ENCODE measurements at regions not wholly inside any gene's neighbourhood (a gene's known extent, or its start where the extent isn't known, plus 50 kb on each side); places are given as distances from the start of the nearest gene placed in this dataset.

- no peaks in the 10 kb centered on the region for H3K4me1 Mint-ChIP-seq (ENCODE audit: low read depth)
- no peak overlapping the region for H3K4me3 Mint-ChIP-seq
- H3K36me3 Mint-ChIP-seq (ENCODE audit: low read depth) = no peaks in the 10 kb centered on the region
- H3K27ac Mint-ChIP-seq = no peak overlapping the region
- no peaks in the 10 kb centered on the region for H3K9me3 Mint-ChIP-seq
- H3K27me3 Mint-ChIP-seq (ENCODE audit: low read depth) = peaks cover 23% of the 10 kb centered on the region
These were observed 291.7 kb downstream of the FAM43A start for GRCh38 chr3:194977356-194977755.

- Mint-ChIP-seq H3K4me1 (ENCODE audit: low read depth) (no peaks in the 10 kb centered on the region), H3K36me3 (ENCODE audit: low read depth) (no peaks in the 10 kb centered on the region), H3K9me3 (no peaks in the 10 kb centered on the region), H3K4me3 (no peak overlapping the region), H3K27me3 (ENCODE audit: low read depth) (peaks cover 29% of the 10 kb centered on the region), H3K27ac (no peak overlapping the region)
These were observed 291.8 kb downstream of the XXYLT1 start for GRCh38 chr3:194979173-194979572.

GRCh38 chr3:194982472-194982871 lies 288.5 kb downstream of the XXYLT1 start:
- Mint-ChIP-seq H3K27me3 (ENCODE audit: low read depth) (peaks cover 33% of the 10 kb centered on the region), H3K4me3 (no peak overlapping the region), H3K9me3 (no peaks in the 10 kb centered on the region), H3K4me1 (ENCODE audit: low read depth) (no peaks in the 10 kb centered on the region), H3K36me3 (ENCODE audit: low read depth) (no peaks in the 10 kb centered on the region), H3K27ac (no peak overlapping the region)

- H3K9me3 Mint-ChIP-seq = no peaks in the 10 kb centered on the region
- no peak overlapping the region for H3K4me3 Mint-ChIP-seq
- H3K27ac Mint-ChIP-seq = no peak overlapping the region
- no peaks in the 10 kb centered on the region for H3K4me1 Mint-ChIP-seq (ENCODE audit: low read depth)
- H3K27me3 Mint-ChIP-seq (ENCODE audit: low read depth) = peaks cover 31% of the 10 kb centered on the region
- no peaks in the 10 kb centered on the region for H3K36me3 Mint-ChIP-seq (ENCODE audit: low read depth)
These were observed 287.8 kb downstream of the XXYLT1 start for GRCh38 chr3:194983121-194983520.

- no peaks in the 10 kb centered on the region for H3K9me3 Mint-ChIP-seq
- no peak overlapping the region for H3K4me3 Mint-ChIP-seq
- no peaks in the 10 kb centered on the region for H3K36me3 Mint-ChIP-seq (ENCODE audit: low read depth)
- no peaks in the 10 kb centered on the region for H3K4me1 Mint-ChIP-seq (ENCODE audit: low read depth)
- H3K27ac Mint-ChIP-seq = no peak overlapping the region
- peaks cover 27% of the 10 kb centered on the region for H3K27me3 Mint-ChIP-seq (ENCODE audit: low read depth)
These were observed 287.3 kb downstream of the XXYLT1 start for GRCh38 chr3:194983620-194984019.

GRCh38 chr3:194984066-194984465 lies 286.9 kb downstream of the XXYLT1 start:
- Mint-ChIP-seq H3K4me1 (ENCODE audit: low read depth) (no peaks in the 10 kb centered on the region), H3K4me3 (no peak overlapping the region), H3K27me3 (ENCODE audit: low read depth) (peaks cover 27% of the 10 kb centered on the region), H3K27ac (no peak overlapping the region), H3K9me3 (no peaks in the 10 kb centered on the region), H3K36me3 (ENCODE audit: low read depth) (no peaks in the 10 kb centered on the region)

GRCh38 chr3:194984622-194985021 lies 286.3 kb downstream of the XXYLT1 start:
- Mint-ChIP-seq H3K9me3 (no peaks in the 10 kb centered on the region), H3K27ac (no peak overlapping the region), H3K27me3 (ENCODE audit: low read depth) (peaks cover 23% of the 10 kb centered on the region), H3K4me3 (no peak overlapping the region), H3K36me3 (ENCODE audit: low read depth) (no peaks in the 10 kb centered on the region), H3K4me1 (ENCODE audit: low read depth) (no peaks in the 10 kb centered on the region)

GRCh38 chr3:194985031-194985578 lies 285.9 kb downstream of the XXYLT1 start:
- peaks cover 20% of the 10 kb centered on the region for H3K27me3 Mint-ChIP-seq (ENCODE audit: low read depth)
- no peaks in the 10 kb centered on the region for H3K36me3 Mint-ChIP-seq (ENCODE audit: low read depth)
- no peak overlapping the region for H3K4me3 Mint-ChIP-seq
- no peak overlapping the region for H3K27ac Mint-ChIP-seq
- no peaks in the 10 kb centered on the region for H3K4me1 Mint-ChIP-seq (ENCODE audit: low read depth)
- H3K9me3 Mint-ChIP-seq = no peaks in the 10 kb centered on the region

- no peak overlapping the region for H3K4me3 Mint-ChIP-seq
- H3K36me3 Mint-ChIP-seq (ENCODE audit: low read depth) = no peaks in the 10 kb centered on the region
- no peak overlapping the region for H3K27ac Mint-ChIP-seq
- no peaks in the 10 kb centered on the region for H3K9me3 Mint-ChIP-seq
- H3K4me1 Mint-ChIP-seq (ENCODE audit: low read depth) = no peaks in the 10 kb centered on the region
- H3K27me3 Mint-ChIP-seq (ENCODE audit: low read depth) = peaks cover 14% of the 10 kb centered on the region
These were observed 284.5 kb downstream of the XXYLT1 start for GRCh38 chr3:194986208-194987043.

GRCh38 chr3:194987571-194988494 lies 283.1 kb downstream of the XXYLT1 start:
- Mint-ChIP-seq H3K4me3 (no peak overlapping the region), H3K4me1 (ENCODE audit: low read depth) (no peaks in the 10 kb centered on the region), H3K27me3 (ENCODE audit: low read depth) (peaks cover 11% of the 10 kb centered on the region), H3K27ac (no peak overlapping the region), H3K36me3 (ENCODE audit: low read depth) (no peaks in the 10 kb centered on the region), H3K9me3 (no peaks in the 10 kb centered on the region)

- Mint-ChIP-seq H3K36me3 (ENCODE audit: low read depth) (no peaks in the 10 kb centered on the region), H3K9me3 (no peaks in the 10 kb centered on the region), H3K4me3 (no peak overlapping the region), H3K4me1 (ENCODE audit: low read depth) (no peaks in the 10 kb centered on the region), H3K27me3 (ENCODE audit: low read depth) (peaks cover 10% of the 10 kb centered on the region), H3K27ac (no peak overlapping the region)
These were observed 282.3 kb downstream of the XXYLT1 start for GRCh38 chr3:194988495-194989165.

- H3K27me3 Mint-ChIP-seq (ENCODE audit: low read depth) = peaks cover 4% of the 10 kb centered on the region
- H3K27ac Mint-ChIP-seq = no peak overlapping the region
These were observed 281.7 kb downstream of the XXYLT1 start for GRCh38 chr3:194989241-194989640.

GRCh38 chr3:194990454-194991337 lies 280.3 kb downstream of the XXYLT1 start:
- Mint-ChIP-seq H3K4me3 (no peak overlapping the region), H3K9me3 (no peaks in the 10 kb centered on the region), H3K27ac (no peak overlapping the region), H3K4me1 (ENCODE audit: low read depth) (no peaks in the 10 kb centered on the region), H3K27me3 (ENCODE audit: low read depth) (no peaks in the 10 kb centered on the region), H3K36me3 (ENCODE audit: low read depth) (no peaks in the 10 kb centered on the region)

More at GRCh38 chr3:194989241-194989640, 281.7 kb downstream of the XXYLT1 start:
- Mint-ChIP-seq H3K9me3 (no peaks in the 10 kb centered on the region), H3K4me1 (ENCODE audit: low read depth) (no peaks in the 10 kb centered on the region), H3K4me3 (no peak overlapping the region), H3K36me3 (ENCODE audit: low read depth) (no peaks in the 10 kb centered on the region)

Data from T-helper 1 cell treated with Interleukin-12 subunit alpha and Interleukin-12 subunit beta and Interleukin-4 antibody, amounts not matched to agents 30 μg/mL and 1 μg/mL, for 36 hours (primary cell).